ENCODE measurements at regions not wholly inside any gene's neighbourhood (a gene's known extent, or its start where the extent isn't known, plus 50 kb on each side); places are given as distances from the start of the nearest gene placed in this dataset.

GRCh38 chr7:97513326-97513725 lies 218.6 kb upstream of the TAC1 start:
- no peak for TF ChIP-seq CTBP1 (IDR thresholded peaks at IDR 0.05; ENCODE audit: borderline replicate concordance)
- TF ChIP-seq TARDBP (IDR thresholded peaks at IDR 0.05): no peak
- no peak for TF ChIP-seq BHLHE40 (IDR thresholded peaks at IDR 0.05; ENCODE audit: borderline replicate concordance)
- TF ChIP-seq ARNT (IDR thresholded peaks at IDR 0.05): no peak
- TF ChIP-seq L3MBTL2 (conservative IDR thresholded peaks at IDR 0.05): no peak
- TF ChIP-seq HDGF (IDR thresholded peaks at IDR 0.05; ENCODE audit: borderline replicate concordance): no peak
- TF ChIP-seq FOXM1 (IDR thresholded peaks at IDR 0.05; ENCODE audit: borderline replicate concordance): no peak
- TF ChIP-seq ELF4 (IDR thresholded peaks at IDR 0.05): no peak
- no peak for TF ChIP-seq ZNF384 (IDR thresholded peaks at IDR 0.05)
- no peak for TF ChIP-seq FOXK2 (IDR thresholded peaks at IDR 0.05)
- no peak for TF ChIP-seq FOXA1 (IDR thresholded peaks at IDR 0.05)
- no peak for TF ChIP-seq SP1 (IDR thresholded peaks at IDR 0.05)
- no peak for TF ChIP-seq SUZ12 (IDR thresholded peaks at IDR 0.05)

All from HEK293T (cell line).